H4 (cell line): ENCODE measurements at regions not wholly inside any gene's neighbourhood (a gene's known extent, or its start where the extent isn't known, plus 50 kb on each side); places are given as distances from the start of the nearest gene placed in this dataset.
A peak's percentile ranks its signal among the peaks of the same experiment; 100 is the strongest.
"Not testable (repeated sequence)": the region's sequence is repeated elsewhere in the genome, so short reads cannot be mapped to it uniquely, and the experiment has no call there.

Experiments
- DNase-seq: peaks from one replicate; pipeline ENCODE4 v3.0.0-alpha.2; 2015; ENCODE audit warnings: low spot score

GRCh38 chr9:135378751-135379150 lies 100.8 kb upstream of the PPP1R26 start:
- no peak for DNase-seq

GRCh38 chr9:135379540-135380267 lies 99.9 kb upstream of the PPP1R26 start:
- peak; percentile 43 for DNase-seq

- DNase-seq = no peak
Measured at GRCh38 chr9:135380311-135380960, 99.1 kb upstream of the PPP1R26 start.

GRCh38 chr9:135381762-135382310 lies 97.7 kb upstream of the PPP1R26 start:
- no peak for DNase-seq

GRCh38 chr9:135384226-135384625 lies 95.4 kb upstream of the PPP1R26 start:
- no peak for DNase-seq

GRCh38 chr9:135384815-135385405 lies 94.7 kb upstream of the PPP1R26 start:
- not testable (repeated sequence) for DNase-seq

- DNase-seq = no peak
Measured at GRCh38 chr9:135385793-135386192, 93.8 kb upstream of the PPP1R26 start.

- DNase-seq = no peak
Measured at GRCh38 chr9:135387976-135388375, 91.6 kb upstream of the PPP1R26 start.

- no peak for DNase-seq
Measured at GRCh38 chr9:135388530-135388929, 91.1 kb upstream of the PPP1R26 start.

GRCh38 chr9:135391759-135392158 lies 87.8 kb upstream of the PPP1R26 start:
- DNase-seq = no peak

- no peak for DNase-seq
Measured at GRCh38 chr9:135392511-135392910, 87.1 kb upstream of the PPP1R26 start.

- no peak for DNase-seq
Measured at GRCh38 chr9:135394131-135394530, 85.5 kb upstream of the PPP1R26 start.

- DNase-seq = no peak
Measured at GRCh38 chr9:135394699-135395645, 84.6 kb upstream of the PPP1R26 start.

- DNase-seq = no peak
Measured at GRCh38 chr9:135397142-135397541, 82.4 kb upstream of the PPP1R26 start.

GRCh38 chr9:135399000-135399649 lies 80.5 kb upstream of the PPP1R26 start:
- DNase-seq = no peak

GRCh38 chr9:135400496-135400895 lies 79.1 kb upstream of the PPP1R26 start:
- no peak for DNase-seq

GRCh38 chr9:135401218-135401617 lies 78.4 kb upstream of the PPP1R26 start:
- no peak for DNase-seq

GRCh38 chr9:135402048-135402738 lies 77.4 kb upstream of the PPP1R26 start:
- no peak for DNase-seq

GRCh38 chr9:135402739-135403695 lies 76.6 kb upstream of the PPP1R26 start:
- no peak for DNase-seq
